Prostate gland (tissue), 2 donors: ENCODE measurements at regions not wholly inside any gene's neighbourhood (a gene's known extent, or its start where the extent isn't known, plus 50 kb on each side); places are given as distances from the start of the nearest gene placed in this dataset.

Experiments used
- POLR2A ChIP-seq: fragments of 450-650 bp; IDR thresholded peaks from one replicate; pipeline ENCODE4 v1.6.1; 2016; ENCODE audit warnings: antibody characterized with exemption, mild to moderate bottlenecking
- TF ChIP-seq, protein P1 (sequence below), 4 experiments: fragments of 200-600 bp in 2 of 4; fragments of 450-650 bp in 2 of 4; sonication (generic) in 2 of 4; IDR thresholded peaks; 1 replicate in 3 of 4; 2 replicates in 1 of 4; pipeline ENCODE4 v1.5.1; 2016 to 2019; ENCODE audit warnings: antibody characterized with exemption in 4 of 4, mild to moderate bottlenecking in 2 of 4, moderate library complexity in 2 of 4

DNA sequence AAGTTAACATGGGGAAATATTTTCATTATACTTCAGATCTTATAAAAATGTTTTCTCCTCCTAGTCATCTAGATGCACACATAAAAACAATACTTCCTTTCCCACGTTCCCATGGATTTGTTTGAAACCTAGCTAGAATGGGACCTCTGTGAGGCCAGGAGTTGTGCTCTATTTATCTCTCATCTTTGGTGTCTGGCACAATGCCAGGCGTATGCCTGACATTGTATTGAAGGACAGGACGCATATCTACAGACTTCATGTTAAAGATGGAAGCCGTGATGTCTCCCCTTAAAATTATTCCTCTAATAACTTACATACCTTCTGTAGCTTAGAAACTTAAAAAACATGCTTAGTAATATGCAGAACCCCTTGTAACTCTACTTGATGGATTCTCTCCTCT lies 394.5 kb upstream of the FAT1 start:
- TF ChIP-seq, protein P1, sequence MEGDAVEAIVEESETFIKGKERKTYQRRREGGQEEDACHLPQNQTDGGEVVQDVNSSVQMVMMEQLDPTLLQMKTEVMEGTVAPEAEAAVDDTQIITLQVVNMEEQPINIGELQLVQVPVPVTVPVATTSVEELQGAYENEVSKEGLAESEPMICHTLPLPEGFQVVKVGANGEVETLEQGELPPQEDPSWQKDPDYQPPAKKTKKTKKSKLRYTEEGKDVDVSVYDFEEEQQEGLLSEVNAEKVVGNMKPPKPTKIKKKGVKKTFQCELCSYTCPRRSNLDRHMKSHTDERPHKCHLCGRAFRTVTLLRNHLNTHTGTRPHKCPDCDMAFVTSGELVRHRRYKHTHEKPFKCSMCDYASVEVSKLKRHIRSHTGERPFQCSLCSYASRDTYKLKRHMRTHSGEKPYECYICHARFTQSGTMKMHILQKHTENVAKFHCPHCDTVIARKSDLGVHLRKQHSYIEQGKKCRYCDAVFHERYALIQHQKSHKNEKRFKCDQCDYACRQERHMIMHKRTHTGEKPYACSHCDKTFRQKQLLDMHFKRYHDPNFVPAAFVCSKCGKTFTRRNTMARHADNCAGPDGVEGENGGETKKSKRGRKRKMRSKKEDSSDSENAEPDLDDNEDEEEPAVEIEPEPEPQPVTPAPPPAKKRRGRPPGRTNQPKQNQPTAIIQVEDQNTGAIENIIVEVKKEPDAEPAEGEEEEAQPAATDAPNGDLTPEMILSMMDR (IDR thresholded peaks at IDR 0.05) = no peak
- no peak for TF ChIP-seq POLR2A
